Activated CD4-positive, alpha-beta T cell treated with anti-CD3 and anti-CD28 coated beads, Interleukin-2, amount 10 ng/mL, durations not matched to agents 7 days and 5 days (primary cell): ENCODE measurements at regions not wholly inside any gene's neighbourhood (a gene's known extent, or its start where the extent isn't known, plus 50 kb on each side); places are given as distances from the start of the nearest gene placed in this dataset.

Experiments
- CTCF ChIA-PET: fragments of 350-600 bp; sonication (Branson Sonifier 250); formaldehyde crosslinking; loops from one replicate; lab custom pipeline; 2021; ENCODE audit warnings: antibody characterized with exemption; lab: Charles Lee
- POLR2A ChIA-PET: fragments of 350-600 bp; sonication (Branson Sonifier 250); formaldehyde crosslinking; loops from one replicate; lab custom pipeline; 2021; ENCODE audit warnings: antibody characterized with exemption; lab: Charles Lee
- DNase-seq: peaks from one replicate; pipeline ENCODE4 v3.0.0-alpha.2; 2020
- H3K27ac Mint-ChIP-seq: one replicate; pipeline ENCODE4 v1.8.0; 2021; ENCODE audit warnings: mild to moderate bottlenecking, moderate library complexity, mixed read lengths
- H3K27me3 Mint-ChIP-seq: one replicate; pipeline ENCODE4 v1.8.0; 2021; ENCODE audit warnings: mixed read lengths
- H3K36me3 Mint-ChIP-seq: one replicate; pipeline ENCODE4 v1.8.0; 2021; ENCODE audit warnings: low read depth, mixed read lengths
- H3K4me1 Mint-ChIP-seq: one replicate; pipeline ENCODE4 v1.8.0; 2021; ENCODE audit warnings: mixed read lengths
- H3K4me3 Mint-ChIP-seq: one replicate; pipeline ENCODE4 v1.8.0; 2021; ENCODE audit warnings: mild to moderate bottlenecking, moderate library complexity, mixed read lengths
- H3K9me3 Mint-ChIP-seq: one replicate; pipeline ENCODE4 v1.8.0; 2021; ENCODE audit warnings: mixed read lengths

GRCh38 chr6:135583256-135583761 is 85.8 kb upstream of the AHI1 start:
- no peak overlapping the region for H3K4me3 Mint-ChIP-seq
- H3K27ac Mint-ChIP-seq, result no peak overlapping the region
- H3K36me3 Mint-ChIP-seq, result peaks cover 21% of the 10 kb centered on the region

GRCh38 chr6:135586388-135586787 is 88.8 kb upstream of the AHI1 start:
- Mint-ChIP-seq H3K27ac (peak overlapping the region; percentile 28), H3K4me3 (no peak overlapping the region), H3K4me1 (peaks cover 35% of the 10 kb centered on the region), H3K36me3 (peaks cover 37% of the 10 kb centered on the region), H3K9me3 (peaks cover 27% of the 10 kb centered on the region), H3K27me3 (no peaks in the 10 kb centered on the region)
- DNase-seq, result no peak
- POLR2A ChIA-PET, result no interaction called here
- CTCF ChIA-PET, result interaction anchor here (0.9 to 1.4 kb wide), 6 partner anchors 18 to 50 kb away, joined by 3 to 5 read pairs (median 4); no protein-coding TSS in a partner anchor

More at GRCh38 chr6:135583256-135583761, 85.8 kb upstream of the AHI1 start:
- Mint-ChIP-seq H3K4me1 (peaks cover 29% of the 10 kb centered on the region), H3K27me3 (no peaks in the 10 kb centered on the region), H3K9me3 (peaks cover 12% of the 10 kb centered on the region)
- CTCF ChIA-PET, result interaction anchor here (0.8 to 1.2 kb wide), 2 partner anchors 15 to 46 kb away, joined by 3 read pairs; no protein-coding TSS in a partner anchor
- DNase-seq, result no peak
- POLR2A ChIA-PET, result no interaction called here

- Mint-ChIP-seq H3K9me3 (peaks cover 27% of the 10 kb centered on the region), H3K4me3 (no peak overlapping the region), H3K27ac (peak overlapping the region; percentile 28), H3K4me1 (peaks cover 35% of the 10 kb centered on the region), H3K27me3 (no peaks in the 10 kb centered on the region), H3K36me3 (peaks cover 37% of the 10 kb centered on the region)
- POLR2A ChIA-PET, result interaction anchor here (0.6 kb wide), 1 partner anchor 469 kb away, joined by 5 read pairs; no protein-coding TSS in a partner anchor
- DNase-seq, result peak; percentile 29
- CTCF ChIA-PET, result interaction anchor here (0.8 to 1.4 kb wide), 8 partner anchors 13 to 51 kb away, joined by 3 to 5 read pairs (median 3); no protein-coding TSS in a partner anchor
Observed at GRCh38 chr6:135586844-135587243, 89.3 kb upstream of the AHI1 start.

- H3K27me3 Mint-ChIP-seq, result no peaks in the 10 kb centered on the region
- no peak overlapping the region for H3K4me3 Mint-ChIP-seq
- POLR2A ChIA-PET, result no interaction called here
- CTCF ChIA-PET, result interaction anchor here (1.5 to 1.9 kb wide), 2 partner anchors 10 to 11 kb away, joined by 5 read pairs; no protein-coding TSS in a partner anchor
- H3K9me3 Mint-ChIP-seq, result peaks cover 31% of the 10 kb centered on the region
- H3K36me3 Mint-ChIP-seq, result peaks cover 25% of the 10 kb centered on the region
- peaks cover 15% of the 10 kb centered on the region for H3K4me1 Mint-ChIP-seq
- no peak for DNase-seq
- no peak overlapping the region for H3K27ac Mint-ChIP-seq
Observed at GRCh38 chr6:135592276-135592675, 94.7 kb upstream of the AHI1 start.

GRCh38 chr6:135594000-135594399 is 96.5 kb upstream of the AHI1 start:
- peaks cover 35% of the 10 kb centered on the region for H3K9me3 Mint-ChIP-seq
- no peaks in the 10 kb centered on the region for H3K27me3 Mint-ChIP-seq
- peaks cover 7% of the 10 kb centered on the region for H3K4me1 Mint-ChIP-seq
- no peak overlapping the region for H3K27ac Mint-ChIP-seq
- peaks cover 19% of the 10 kb centered on the region for H3K36me3 Mint-ChIP-seq
- ChIA-PET CTCF (interaction anchor here (1.0 to 1.7 kb wide), 2 partner anchors 13 to 26 kb away, joined by 3 to 9 read pairs; no protein-coding TSS in a partner anchor), POLR2A (no interaction called here)
- no peak for DNase-seq
- no peak overlapping the region for H3K4me3 Mint-ChIP-seq

- H3K27ac Mint-ChIP-seq, result no peak overlapping the region
- H3K27me3 Mint-ChIP-seq, result no peaks in the 10 kb centered on the region
- no peak overlapping the region for H3K4me3 Mint-ChIP-seq
- peaks cover 35% of the 10 kb centered on the region for H3K9me3 Mint-ChIP-seq
- H3K36me3 Mint-ChIP-seq, result peaks cover 11% of the 10 kb centered on the region
- ChIA-PET POLR2A (no interaction called here), CTCF (interaction anchor here (0.9 to 1.6 kb wide), 5 partner anchors 13 to 626 kb away, joined by 3 to 10 read pairs (median 3); no protein-coding TSS in a partner anchor)
- no peak for DNase-seq
- no peaks in the 10 kb centered on the region for H3K4me1 Mint-ChIP-seq
Observed at GRCh38 chr6:135600086-135600702, 102.7 kb upstream of the AHI1 start.

GRCh38 chr6:135600931-135601330 is 103.4 kb upstream of the AHI1 start:
- H3K36me3 Mint-ChIP-seq, result peaks cover 11% of the 10 kb centered on the region
- ChIA-PET CTCF (interaction anchor here (0.9 to 1.6 kb wide), 3 partner anchors 22 to 625 kb away, joined by 3 to 10 read pairs (median 3); no protein-coding TSS in a partner anchor), POLR2A (no interaction called here)
- H3K27me3 Mint-ChIP-seq, result no peaks in the 10 kb centered on the region
- DNase-seq, result no peak
- peaks cover 34% of the 10 kb centered on the region for H3K9me3 Mint-ChIP-seq
- no peak overlapping the region for H3K27ac Mint-ChIP-seq
- no peaks in the 10 kb centered on the region for H3K4me1 Mint-ChIP-seq
- no peak overlapping the region for H3K4me3 Mint-ChIP-seq

- ChIA-PET POLR2A (no interaction called here), CTCF (interaction anchor here (1.1 to 2.4 kb wide), 2 partner anchors 10 to 15 kb away, joined by 3 to 5 read pairs; no protein-coding TSS in a partner anchor)
- no peak for DNase-seq
- H3K9me3 Mint-ChIP-seq, result peaks cover 27% of the 10 kb centered on the region
- H3K4me3 Mint-ChIP-seq, result no peak overlapping the region
- H3K4me1 Mint-ChIP-seq, result no peaks in the 10 kb centered on the region
- peaks cover 8% of the 10 kb centered on the region for H3K36me3 Mint-ChIP-seq
- H3K27me3 Mint-ChIP-seq, result no peaks in the 10 kb centered on the region
- no peak overlapping the region for H3K27ac Mint-ChIP-seq
Observed at GRCh38 chr6:135601857-135602256, 104.3 kb upstream of the AHI1 start.

- H3K27me3 Mint-ChIP-seq, result peaks cover 2% of the 10 kb centered on the region
- no peaks in the 10 kb centered on the region for H3K4me1 Mint-ChIP-seq
- peaks cover 5% of the 10 kb centered on the region for H3K36me3 Mint-ChIP-seq
- POLR2A ChIA-PET, result no interaction called here
- peaks cover 17% of the 10 kb centered on the region for H3K9me3 Mint-ChIP-seq
- H3K4me3 Mint-ChIP-seq, result no peak overlapping the region
- H3K27ac Mint-ChIP-seq, result peak overlapping the region; percentile 46
- no peak for DNase-seq
- CTCF ChIA-PET, result interaction anchor here (0.5 to 2.4 kb wide), 5 partner anchors 9 to 40 kb away, joined by 3 to 5 read pairs (median 3); no protein-coding TSS in a partner anchor
Observed at GRCh38 chr6:135603249-135603648, 105.7 kb upstream of the AHI1 start.

GRCh38 chr6:135604035-135604860 is 106.7 kb upstream of the AHI1 start:
- Mint-ChIP-seq H3K9me3 (peaks cover 8% of the 10 kb centered on the region), H3K36me3 (no peaks in the 10 kb centered on the region), H3K4me3 (no peak overlapping the region), H3K27me3 (peaks cover 2% of the 10 kb centered on the region), H3K27ac (peak overlapping the region; percentile 31), H3K4me1 (no peaks in the 10 kb centered on the region)
- DNase-seq, result no peak
- ChIA-PET POLR2A (interaction anchor here (0.7 kb wide), 1 partner anchor 11 kb away, joined by 3 read pairs; no protein-coding TSS in a partner anchor), CTCF (interaction anchor here (0.7 to 2.4 kb wide), 3 partner anchors 10 to 30 kb away, joined by 3 to 5 read pairs (median 3); no protein-coding TSS in a partner anchor)

- Mint-ChIP-seq H3K27ac (no peak overlapping the region), H3K4me1 (no peaks in the 10 kb centered on the region), H3K4me3 (no peak overlapping the region), H3K27me3 (peaks cover 2% of the 10 kb centered on the region), H3K36me3 (no peaks in the 10 kb centered on the region), H3K9me3 (peaks cover 3% of the 10 kb centered on the region)
- no peak for DNase-seq
- ChIA-PET CTCF (no interaction called here), POLR2A (no interaction called here)
Observed at GRCh38 chr6:135605278-135605790, 107.8 kb upstream of the AHI1 start.

- Mint-ChIP-seq H3K4me1 (no peaks in the 10 kb centered on the region), H3K27me3 (peaks cover 2% of the 10 kb centered on the region), H3K36me3 (no peaks in the 10 kb centered on the region), H3K4me3 (no peak overlapping the region), H3K27ac (no peak overlapping the region), H3K9me3 (peaks cover 3% of the 10 kb centered on the region)
- DNase-seq, result no peak
- CTCF ChIA-PET, result no interaction called here
- POLR2A ChIA-PET, result no interaction called here
Observed at GRCh38 chr6:135606392-135606791, 108.9 kb upstream of the AHI1 start.
